ENCODE measurements at regions not wholly inside any gene's neighbourhood (a gene's known extent, or its start where the extent isn't known, plus 50 kb on each side); places are given as distances from the start of the nearest gene placed in this dataset.

DNA sequence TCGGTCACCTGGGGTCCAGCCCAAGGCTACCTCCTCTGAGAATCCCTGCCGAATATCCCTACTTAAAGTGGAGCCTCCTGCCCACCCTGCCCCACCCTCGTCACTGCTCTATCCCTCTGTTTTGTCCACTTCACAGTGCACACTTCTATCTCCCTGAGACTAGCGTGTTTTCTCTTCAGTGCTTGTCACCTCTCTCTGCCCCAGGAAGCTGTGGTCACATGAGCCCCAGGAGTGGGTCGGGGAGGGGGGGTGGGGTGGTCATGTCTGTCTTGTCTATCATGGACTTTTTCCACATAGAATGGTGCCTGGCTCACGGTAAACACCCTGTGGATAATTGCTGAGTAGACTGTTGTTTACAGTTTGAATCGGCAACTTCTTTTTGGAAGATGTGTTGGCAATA is 673.6 kb downstream of the PTPRU start:
- no peaks in the 10 kb centered on the region for H3F3A ChIP-seq (ENCODE audit: control insufficient read depth, insufficient read depth)
- no peak overlapping the region for H3K27ac ChIP-seq (ENCODE audit: low read depth, low read length)
- no peaks in the 10 kb centered on the region for H3K79me2 ChIP-seq (ENCODE audit: control insufficient read depth, low read length)
- no peak overlapping the region for H3K4me3 ChIP-seq (ENCODE audit: low read length)
- no peak overlapping the region for H3K4me2 ChIP-seq (ENCODE audit: low read length)
- no peaks in the 10 kb centered on the region for H3K36me3 ChIP-seq (ENCODE audit: control insufficient read depth, low read length)
- H3K27me3 ChIP-seq (ENCODE audit: control insufficient read depth, low read length) = peaks cover 7% of the 10 kb centered on the region; the same call in 1 of the 2 replicates
- no peaks in the 10 kb centered on the region for H3K4me1 ChIP-seq (ENCODE audit: control insufficient read depth, low read length)
- no peaks in the 10 kb centered on the region for H4K20me1 ChIP-seq (ENCODE audit: control insufficient read depth, insufficient read depth, low read depth, low read length)
- no peaks in the 10 kb centered on the region for H3K9me2 ChIP-seq (replicated peaks; ENCODE audit: control insufficient read depth, low read length)
- no peak for TF ChIP-seq EZH2phosphoT487 (IDR thresholded peaks at IDR 0.05; ENCODE audit: borderline replicate concordance, low read length)
- TF ChIP-seq, protein P1, sequence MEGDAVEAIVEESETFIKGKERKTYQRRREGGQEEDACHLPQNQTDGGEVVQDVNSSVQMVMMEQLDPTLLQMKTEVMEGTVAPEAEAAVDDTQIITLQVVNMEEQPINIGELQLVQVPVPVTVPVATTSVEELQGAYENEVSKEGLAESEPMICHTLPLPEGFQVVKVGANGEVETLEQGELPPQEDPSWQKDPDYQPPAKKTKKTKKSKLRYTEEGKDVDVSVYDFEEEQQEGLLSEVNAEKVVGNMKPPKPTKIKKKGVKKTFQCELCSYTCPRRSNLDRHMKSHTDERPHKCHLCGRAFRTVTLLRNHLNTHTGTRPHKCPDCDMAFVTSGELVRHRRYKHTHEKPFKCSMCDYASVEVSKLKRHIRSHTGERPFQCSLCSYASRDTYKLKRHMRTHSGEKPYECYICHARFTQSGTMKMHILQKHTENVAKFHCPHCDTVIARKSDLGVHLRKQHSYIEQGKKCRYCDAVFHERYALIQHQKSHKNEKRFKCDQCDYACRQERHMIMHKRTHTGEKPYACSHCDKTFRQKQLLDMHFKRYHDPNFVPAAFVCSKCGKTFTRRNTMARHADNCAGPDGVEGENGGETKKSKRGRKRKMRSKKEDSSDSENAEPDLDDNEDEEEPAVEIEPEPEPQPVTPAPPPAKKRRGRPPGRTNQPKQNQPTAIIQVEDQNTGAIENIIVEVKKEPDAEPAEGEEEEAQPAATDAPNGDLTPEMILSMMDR (IDR thresholded peaks at IDR 0.05; ENCODE audit: low read depth, low read length, poor library complexity, severe bottlenecking) = no peak
- no peaks in the 10 kb centered on the region for H3K9me3 ChIP-seq (ENCODE audit: control insufficient read depth, insufficient read depth, low read length)

DNA sequence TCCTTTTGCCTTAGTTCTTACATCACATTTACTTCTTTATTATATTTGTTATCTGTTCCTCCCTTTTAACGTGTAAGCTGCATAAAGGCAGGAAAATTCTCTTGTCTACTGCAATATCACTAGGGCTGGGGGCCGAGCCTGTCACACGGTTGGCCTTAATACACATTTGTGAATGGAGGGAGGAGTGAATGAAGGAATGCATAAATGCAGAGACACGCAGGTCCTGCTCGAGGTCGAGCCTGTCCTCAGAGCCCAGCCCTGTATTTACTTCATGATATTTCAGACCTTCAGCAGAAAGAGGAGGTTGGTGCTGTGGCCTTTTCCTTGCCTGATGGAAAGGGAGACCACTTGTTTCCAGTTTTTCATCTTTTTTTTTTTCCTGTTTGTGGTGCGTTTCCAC is 671.3 kb downstream of the PTPRU start:
- Histone ChIP-seq H3K9me2 (replicated peaks; ENCODE audit: control insufficient read depth, low read length) (no peaks in the 10 kb centered on the region), H4K20me1 (ENCODE audit: control insufficient read depth, insufficient read depth, low read depth, low read length) (no peaks in the 10 kb centered on the region), H3K4me2 (ENCODE audit: low read length) (no peak overlapping the region), H3F3A (ENCODE audit: control insufficient read depth, insufficient read depth) (no peaks in the 10 kb centered on the region), H3K4me1 (ENCODE audit: control insufficient read depth, low read length) (no peaks in the 10 kb centered on the region), H3K27me3 (ENCODE audit: control insufficient read depth, low read length) (peaks cover 7% of the 10 kb centered on the region; the same call in 1 of the 2 replicates), H3K4me3 (ENCODE audit: low read length) (no peak overlapping the region), H3K9me3 (ENCODE audit: control insufficient read depth, insufficient read depth, low read length) (no peaks in the 10 kb centered on the region), H3K27ac (ENCODE audit: low read depth, low read length) (no peak overlapping the region), H3K36me3 (ENCODE audit: control insufficient read depth, low read length) (no peaks in the 10 kb centered on the region), H3K79me2 (ENCODE audit: control insufficient read depth, low read length) (no peaks in the 10 kb centered on the region)
- TF ChIP-seq EZH2phosphoT487 (IDR thresholded peaks at IDR 0.05; ENCODE audit: borderline replicate concordance, low read length) = no peak
- TF ChIP-seq, protein P1 (IDR thresholded peaks at IDR 0.05; ENCODE audit: low read depth, low read length, poor library complexity, severe bottlenecking) = no peak

DNA sequence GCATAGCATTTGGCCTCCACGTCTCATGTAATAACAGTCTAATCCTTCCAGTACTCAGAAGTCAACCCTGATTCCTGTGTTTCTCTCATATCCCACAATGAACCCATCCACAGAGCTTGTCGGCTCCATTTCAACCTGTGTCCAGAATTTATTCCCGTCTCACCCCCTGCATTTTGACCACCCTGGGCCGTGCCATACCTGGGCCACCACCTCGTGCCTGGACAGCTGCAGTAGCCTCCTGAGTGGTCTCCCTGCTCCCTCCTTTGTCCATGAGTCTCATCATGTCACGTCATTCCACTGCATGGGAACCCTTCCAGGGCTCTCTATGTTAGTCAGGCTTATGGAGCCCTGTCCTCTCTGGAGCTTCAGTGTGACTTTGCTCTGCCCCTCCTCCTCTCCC is 670.6 kb downstream of the PTPRU start:
- Histone ChIP-seq H3K9me3 (ENCODE audit: control insufficient read depth, insufficient read depth, low read length) (no peaks in the 10 kb centered on the region), H3F3A (ENCODE audit: control insufficient read depth, insufficient read depth) (no peaks in the 10 kb centered on the region), H3K4me3 (ENCODE audit: low read length) (no peak overlapping the region), H4K20me1 (ENCODE audit: control insufficient read depth, insufficient read depth, low read depth, low read length) (no peaks in the 10 kb centered on the region), H3K27ac (ENCODE audit: low read depth, low read length) (no peak overlapping the region), H3K27me3 (ENCODE audit: control insufficient read depth, low read length) (peaks cover 7% of the 10 kb centered on the region; the same call in 1 of the 2 replicates), H3K79me2 (ENCODE audit: control insufficient read depth, low read length) (no peaks in the 10 kb centered on the region), H3K36me3 (ENCODE audit: control insufficient read depth, low read length) (no peaks in the 10 kb centered on the region), H3K9me2 (replicated peaks; ENCODE audit: control insufficient read depth, low read length) (no peaks in the 10 kb centered on the region), H3K4me1 (ENCODE audit: control insufficient read depth, low read length) (no peaks in the 10 kb centered on the region), H3K4me2 (ENCODE audit: low read length) (no peak overlapping the region)
- TF ChIP-seq, protein P1 (IDR thresholded peaks at IDR 0.05; ENCODE audit: low read depth, low read length, poor library complexity, severe bottlenecking) = no peak
- TF ChIP-seq EZH2phosphoT487 (IDR thresholded peaks at IDR 0.05; ENCODE audit: borderline replicate concordance, low read length) = no peak
